GM21786 (cell line): ENCODE measurements at regions not wholly inside any gene's neighbourhood (a gene's known extent, or its start where the extent isn't known, plus 50 kb on each side); places are given as distances from the start of the nearest gene placed in this dataset.
"Not testable (repeated sequence)": the region's sequence is repeated elsewhere in the genome, so short reads cannot be mapped to it uniquely, and the experiment has no call there.

ENCODE experiments used
- ATAC-seq: cut with Tn5 transposase; IDR thresholded peaks from one replicate; pipeline ENCODE4 v1.9.1; 2021; ENCODE audit not compliant: unreplicated experiment

- no peak for ATAC-seq
Observed at GRCh38 chr5:5772202-5772601, 349.7 kb downstream of the ICE1 start.

GRCh38 chr5:5770825-5771224 lies 348.3 kb downstream of the ICE1 start:
- no peak for ATAC-seq

- no peak for ATAC-seq
Observed at GRCh38 chr5:5767286-5767928, 344.9 kb downstream of the ICE1 start.

GRCh38 chr5:5765066-5765850 lies 342.8 kb downstream of the ICE1 start:
- no peak for ATAC-seq

- no peak for ATAC-seq
Observed at GRCh38 chr5:5764246-5764645, 341.8 kb downstream of the ICE1 start.

- no peak for ATAC-seq
Observed at GRCh38 chr5:5756762-5757161, 334.3 kb downstream of the ICE1 start.

- ATAC-seq, result peak; percentile 34
Observed at GRCh38 chr5:5755888-5756287, 333.4 kb downstream of the ICE1 start.

GRCh38 chr5:5752844-5753243 lies 330.4 kb downstream of the ICE1 start:
- ATAC-seq, result peak; percentile 66

GRCh38 chr5:5751987-5752386 lies 329.5 kb downstream of the ICE1 start:
- no peak for ATAC-seq

- peak; percentile 44 for ATAC-seq
Observed at GRCh38 chr5:5751498-5751897, 329.0 kb downstream of the ICE1 start.

- no peak for ATAC-seq
Observed at GRCh38 chr5:5741418-5741817, 318.9 kb downstream of the ICE1 start.

- peak; percentile 23 for ATAC-seq
Observed at GRCh38 chr5:5739490-5739945, 317.0 kb downstream of the ICE1 start.

GRCh38 chr5:5738797-5739489 lies 316.5 kb downstream of the ICE1 start:
- ATAC-seq, result peak; percentile 78

GRCh38 chr5:5736007-5736406 lies 313.5 kb downstream of the ICE1 start:
- ATAC-seq, result no peak

- ATAC-seq, result not testable (repeated sequence)
Observed at GRCh38 chr5:5733058-5733457, 310.6 kb downstream of the ICE1 start.

- no peak for ATAC-seq
Observed at GRCh38 chr5:5726401-5726800, 303.9 kb downstream of the ICE1 start.

- ATAC-seq, result no peak
Observed at GRCh38 chr5:5721881-5722280, 299.4 kb downstream of the ICE1 start.

GRCh38 chr5:5719292-5719691 lies 296.8 kb downstream of the ICE1 start:
- no peak for ATAC-seq

GRCh38 chr5:5716665-5717064 lies 294.2 kb downstream of the ICE1 start:
- ATAC-seq, result no peak

- no peak for ATAC-seq
Observed at GRCh38 chr5:5711592-5711991, 289.1 kb downstream of the ICE1 start.

- ATAC-seq, result no peak
Observed at GRCh38 chr5:5711112-5711511, 288.6 kb downstream of the ICE1 start.

- ATAC-seq, result no peak
Observed at GRCh38 chr5:5710471-5710870, 288.0 kb downstream of the ICE1 start.
